CD4-positive, alpha-beta T cell treated with Interleukin-2 at 100 ng/mL for 4 hours (primary cell): ENCODE measurements at regions not wholly inside any gene's neighbourhood (a gene's known extent, or its start where the extent isn't known, plus 50 kb on each side); places are given as distances from the start of the nearest gene placed in this dataset.

Experiments used
- DNase-seq: peaks from one replicate; pipeline ENCODE4 v3.0.0-alpha.2; 2020; ENCODE audit warnings: low spot score

DNA sequence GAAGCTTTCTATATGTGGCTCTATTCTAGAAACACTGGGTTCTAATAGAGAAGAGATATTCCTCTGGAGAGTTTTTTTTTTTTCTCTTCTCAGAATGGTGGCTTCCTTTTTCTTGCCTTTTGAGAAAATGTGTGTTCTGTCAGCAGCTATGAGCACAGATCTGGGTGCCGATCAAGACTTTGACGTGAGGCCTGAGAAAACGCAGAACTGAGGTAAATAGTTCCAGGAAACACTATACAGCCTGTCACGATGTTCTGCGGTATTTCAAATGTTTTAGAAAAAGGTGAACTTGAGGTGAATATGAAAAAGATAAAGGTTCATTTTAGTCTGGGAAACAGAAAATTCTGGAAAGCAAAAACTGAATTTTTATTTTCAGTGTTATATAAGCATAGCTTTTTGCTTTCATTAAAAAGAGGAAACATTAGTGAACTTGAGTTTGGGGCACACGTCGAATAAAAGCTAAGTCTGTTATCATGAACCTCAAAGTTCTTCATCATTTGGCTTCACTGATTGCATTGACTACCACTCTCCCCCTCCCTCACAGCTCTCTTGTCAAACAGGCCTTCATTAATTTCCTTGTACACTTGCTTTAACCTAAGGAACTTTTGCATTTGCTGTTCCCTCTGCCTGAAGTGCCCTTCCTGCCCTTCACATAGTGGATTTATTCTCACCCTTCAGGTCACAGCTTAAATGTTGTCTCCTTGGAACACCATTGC lies 265.1 kb downstream of the NFKBIZ start:
- peak; percentile 65 for DNase-seq

DNA sequence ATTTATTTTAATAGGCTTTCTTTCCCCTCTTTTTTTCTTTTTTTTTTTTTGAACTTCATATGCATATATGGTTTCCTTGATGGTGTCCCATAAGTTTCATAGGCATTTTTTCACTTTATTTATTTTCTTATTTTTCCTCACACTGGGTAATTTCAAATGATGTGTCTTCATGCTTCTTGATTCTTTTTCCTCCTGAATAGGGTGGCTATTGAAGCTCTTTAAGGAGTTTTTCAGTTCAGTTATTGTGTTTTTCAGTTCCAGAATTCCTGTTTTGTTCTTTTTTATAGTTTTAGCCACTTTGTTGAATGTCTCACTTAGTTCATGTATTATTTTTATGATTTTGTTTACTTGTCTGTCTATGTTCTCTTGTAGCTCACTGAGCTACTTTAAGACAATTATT lies 273.2 kb downstream of the NFKBIZ start:
- DNase-seq = no peak

DNA sequence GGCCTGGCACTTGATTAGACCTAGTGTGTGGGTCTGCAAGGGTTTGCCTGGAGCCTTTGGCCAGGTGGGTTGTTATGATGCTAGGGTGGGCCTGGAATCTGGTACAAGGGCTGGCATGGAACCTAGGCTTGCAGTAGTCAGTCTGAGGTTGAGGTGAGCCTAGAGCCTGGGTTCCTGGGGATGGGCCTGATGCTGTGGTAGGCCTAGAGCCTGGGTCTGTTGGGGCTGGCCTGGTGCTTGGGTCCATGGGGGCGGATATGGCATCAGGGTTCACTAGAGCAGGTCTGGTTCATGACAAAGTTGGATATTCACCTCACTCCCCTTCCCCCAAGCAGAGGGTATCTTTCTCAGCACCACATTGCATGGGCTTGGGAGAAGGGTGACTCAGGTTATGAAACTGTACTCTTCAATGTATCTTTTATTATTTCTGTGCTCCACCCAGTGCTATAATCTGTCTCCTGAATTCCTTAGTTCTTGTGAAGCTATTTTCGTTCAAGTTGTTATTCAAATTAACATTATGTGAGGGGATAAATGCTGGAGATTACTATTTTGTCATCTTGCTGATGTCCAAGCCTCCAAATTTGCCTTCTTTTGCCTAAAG lies 274.4 kb downstream of the NFKBIZ start:
- no peak for DNase-seq

DNA sequence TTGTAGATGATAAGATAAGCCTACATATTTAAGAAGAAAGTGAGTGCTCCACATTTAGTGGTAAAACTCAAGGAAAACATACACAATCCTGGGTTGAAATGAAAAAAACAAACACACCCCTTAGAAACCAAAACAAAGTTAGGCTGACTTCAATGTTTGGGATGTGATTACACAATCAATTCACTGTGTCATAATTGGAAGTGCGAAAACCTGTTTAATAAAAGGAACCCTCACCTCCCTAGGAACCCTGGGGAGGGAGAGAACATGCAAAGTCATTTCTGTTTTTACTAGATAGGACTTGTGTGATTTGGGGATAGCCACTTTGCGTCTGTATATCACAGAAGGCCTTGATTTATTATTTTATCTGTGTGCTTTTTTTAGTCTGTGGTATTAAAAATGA lies 275.0 kb downstream of the NFKBIZ start:
- no peak for DNase-seq

DNA sequence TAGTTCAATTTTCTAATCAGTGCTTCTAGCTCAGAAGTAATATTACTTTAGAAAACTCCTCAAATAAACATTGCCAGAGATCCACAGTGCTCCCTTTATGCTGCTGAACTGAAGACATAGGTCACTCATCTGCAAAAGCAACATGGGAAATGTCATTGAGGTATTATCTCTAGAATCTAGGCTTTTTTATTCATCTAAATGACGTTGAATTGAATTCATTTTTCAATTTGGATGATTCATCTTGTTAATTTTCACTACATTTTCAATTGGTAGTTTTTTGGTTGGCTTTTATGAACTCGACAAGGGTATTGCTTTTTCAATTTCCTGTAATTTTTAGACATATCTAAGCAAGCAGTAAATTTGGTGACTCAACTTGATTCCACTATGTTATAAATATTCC lies 275.4 kb downstream of the NFKBIZ start:
- no peak for DNase-seq

DNA sequence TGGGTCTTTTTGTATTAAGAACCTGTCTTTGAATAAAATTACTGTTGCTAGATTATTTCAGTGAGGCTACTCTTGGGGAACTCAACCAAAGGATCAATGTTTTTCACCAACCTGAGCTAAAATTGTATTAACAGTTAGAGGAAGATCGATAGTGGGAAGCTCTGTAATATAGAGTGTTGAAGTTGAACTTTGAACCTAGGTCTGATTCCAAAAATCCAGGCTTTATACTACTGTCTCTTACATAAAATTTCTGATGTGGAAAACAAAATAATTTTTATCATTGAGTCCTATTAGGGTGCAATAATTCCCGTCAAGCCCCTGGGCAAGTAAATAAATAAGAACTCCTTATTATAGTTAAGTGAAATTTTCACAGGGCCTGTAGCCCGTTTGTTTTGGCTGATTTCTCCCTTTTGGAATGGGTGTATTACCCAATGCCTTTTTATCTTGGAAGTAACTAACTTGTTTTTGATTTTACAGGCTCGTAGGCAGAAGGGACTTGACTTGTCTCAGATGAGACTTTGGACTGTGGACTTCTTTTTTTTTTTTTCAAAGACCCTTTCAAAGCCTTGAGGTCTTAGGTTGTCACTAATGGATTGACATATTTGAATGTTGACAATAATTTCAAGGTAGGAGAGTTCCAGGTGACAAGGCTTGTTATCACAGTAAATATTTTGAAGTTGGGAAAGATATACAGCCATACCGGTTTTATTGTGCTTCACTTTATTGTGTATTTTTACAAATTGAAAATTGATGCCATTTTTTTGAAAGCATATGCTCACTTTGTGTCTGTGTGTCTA lies 276.1 kb downstream of the NFKBIZ start:
- no peak for DNase-seq

DNA sequence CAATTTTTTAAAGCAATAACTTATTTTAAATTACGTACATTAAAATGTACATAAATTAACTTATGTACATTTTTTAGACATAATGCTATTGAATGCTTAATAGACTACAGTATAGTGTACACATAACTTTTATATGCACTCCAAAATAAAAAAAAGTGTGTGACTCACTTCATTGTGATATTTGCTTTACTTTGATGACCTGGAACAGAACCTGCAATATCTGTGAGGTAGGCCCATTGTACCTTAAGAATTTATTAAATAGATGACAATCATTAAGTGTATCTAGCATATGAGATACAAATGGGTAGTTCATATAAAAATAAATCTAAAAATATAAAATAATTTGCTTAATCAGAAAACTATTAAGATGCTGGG lies 276.7 kb downstream of the NFKBIZ start:
- no peak for DNase-seq

DNA sequence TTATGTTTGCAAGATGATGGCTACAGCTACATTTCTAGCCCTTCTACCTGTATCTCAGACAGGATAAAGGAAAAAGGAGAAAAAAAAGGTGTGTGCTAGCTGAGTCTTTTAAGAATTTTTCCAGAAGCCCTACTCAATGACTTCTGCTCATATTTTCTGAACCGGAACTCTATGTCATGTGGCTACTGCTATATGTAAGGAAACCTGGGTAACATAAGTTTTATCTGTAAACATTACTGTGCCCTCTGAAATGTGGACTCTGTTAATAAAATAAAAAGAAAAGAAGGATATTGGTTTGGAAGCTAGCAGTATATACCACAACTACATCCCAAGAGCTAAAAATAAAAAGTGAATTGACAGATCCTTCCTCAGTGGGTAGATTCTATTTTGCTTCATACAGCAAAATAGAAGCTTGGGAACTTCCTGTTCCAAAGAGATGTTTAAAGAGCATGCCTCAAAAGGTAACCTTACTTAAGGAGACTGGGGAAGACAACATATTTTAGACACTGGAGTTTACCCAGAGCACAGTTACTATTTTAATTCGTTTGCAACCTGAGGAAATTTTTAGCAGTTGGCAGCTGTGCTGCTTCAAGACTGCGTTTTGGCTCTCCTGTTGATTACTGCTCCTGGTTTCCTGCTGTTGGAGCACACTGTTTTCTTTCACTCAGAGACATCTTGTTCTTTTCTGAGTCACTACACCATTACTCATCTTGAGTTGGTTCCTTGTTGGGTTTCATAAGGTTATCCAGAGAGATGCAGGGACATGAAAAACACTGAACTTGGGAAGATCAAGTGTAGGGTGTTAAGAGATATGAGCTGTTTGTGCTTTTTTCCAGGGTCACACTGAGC lies 280.7 kb downstream of the NFKBIZ start:
- DNase-seq = no peak

DNA sequence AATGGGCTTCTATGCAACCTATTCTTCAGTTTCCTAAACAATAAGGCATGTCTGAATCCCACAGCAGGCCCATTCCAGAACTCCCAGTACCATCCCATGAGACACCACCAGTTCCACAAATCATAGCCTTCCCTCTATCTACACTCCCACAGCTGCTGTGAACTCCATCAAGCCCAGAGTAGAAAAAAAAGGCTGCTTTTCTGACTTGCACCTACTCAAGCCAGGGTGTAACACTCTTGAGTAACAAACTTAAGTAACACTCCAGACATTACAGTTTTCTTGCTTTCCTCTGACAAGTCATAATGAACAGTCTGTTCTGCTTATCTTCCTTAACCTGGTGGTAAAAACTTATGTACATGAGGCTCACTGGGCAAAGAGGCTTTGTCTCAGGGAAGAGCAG lies 283.1 kb downstream of the NFKBIZ start:
- no peak for DNase-seq

DNA sequence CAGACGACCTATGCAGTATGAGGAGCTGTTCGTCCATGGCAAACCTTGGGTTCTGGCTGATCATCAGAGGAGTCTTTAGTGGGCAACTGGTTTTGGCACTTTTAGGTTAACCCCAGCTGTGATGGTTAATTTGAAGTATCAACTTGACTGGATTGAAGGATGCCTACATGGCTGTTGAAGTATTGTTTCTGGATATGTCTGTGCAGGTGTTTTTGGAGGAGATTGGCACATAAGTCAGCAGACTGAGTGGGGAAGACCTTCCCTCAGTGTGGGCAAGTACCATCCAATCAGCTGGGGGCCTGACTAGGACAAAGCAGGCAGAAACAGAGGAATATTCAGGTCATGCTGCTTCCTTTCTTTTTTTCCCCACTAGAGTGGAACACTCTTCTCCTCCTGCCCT lies 284.1 kb downstream of the NFKBIZ start:
- DNase-seq = no peak

DNA sequence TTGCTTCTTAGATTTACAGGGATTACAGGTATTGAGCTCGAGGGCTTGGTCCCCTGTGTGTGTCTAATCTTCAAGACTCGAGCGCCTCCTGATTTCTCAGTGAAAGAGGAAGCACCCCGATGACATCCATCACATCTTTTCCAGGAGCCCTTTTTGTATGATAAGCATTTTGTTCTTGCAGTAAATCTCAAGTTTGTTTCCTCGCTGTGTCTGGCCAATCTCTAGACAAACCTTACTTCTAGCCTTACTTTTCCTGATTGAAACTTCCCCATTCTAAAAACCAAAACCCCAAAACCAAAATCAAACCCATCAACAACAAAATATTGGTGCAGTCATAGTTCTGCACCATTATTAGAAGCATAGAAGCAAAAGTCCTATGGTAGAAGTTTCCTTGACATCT lies 286.0 kb downstream of the NFKBIZ start:
- DNase-seq = no peak

DNA sequence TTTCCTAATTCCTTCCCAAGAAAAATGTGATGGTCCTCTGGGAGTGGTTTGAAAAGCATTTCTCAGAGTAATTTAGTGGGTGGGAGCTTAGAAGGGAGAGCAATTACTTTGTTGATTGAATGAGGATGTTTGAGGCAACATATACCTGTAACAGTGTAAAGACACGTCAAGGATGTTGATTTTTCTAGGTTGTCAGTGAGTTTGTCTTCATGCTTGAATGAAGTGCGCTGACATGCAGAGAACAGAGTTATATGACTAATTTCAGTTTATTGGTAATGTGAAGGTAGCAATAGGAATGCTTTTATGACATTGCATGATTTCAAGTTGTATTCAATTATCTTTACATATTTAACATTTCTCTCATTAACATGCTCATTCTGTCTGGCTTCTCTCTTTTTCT lies 286.9 kb downstream of the NFKBIZ start:
- no peak for DNase-seq

DNA sequence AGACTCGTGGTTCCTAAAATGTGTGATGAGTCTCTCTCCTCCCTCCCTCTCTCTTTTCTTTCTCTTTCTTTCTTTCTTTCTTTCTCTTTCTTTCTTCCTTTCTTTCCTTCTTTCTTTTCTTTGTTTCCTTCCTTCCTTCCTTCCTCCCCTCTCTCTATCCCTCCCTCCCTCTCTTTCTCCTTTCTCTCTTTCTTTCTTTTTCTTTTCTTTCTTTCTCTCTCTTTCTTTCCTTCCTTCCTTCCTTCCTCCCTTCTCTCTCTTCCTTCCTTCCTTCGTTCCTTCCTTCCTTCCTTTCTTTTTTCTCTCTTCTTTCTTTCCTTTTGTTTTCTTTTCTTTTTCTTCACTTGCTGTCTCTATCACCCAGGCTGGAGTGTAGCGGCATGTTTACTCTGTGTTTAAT lies 290.8 kb downstream of the NFKBIZ start:
- no peak for DNase-seq

DNA sequence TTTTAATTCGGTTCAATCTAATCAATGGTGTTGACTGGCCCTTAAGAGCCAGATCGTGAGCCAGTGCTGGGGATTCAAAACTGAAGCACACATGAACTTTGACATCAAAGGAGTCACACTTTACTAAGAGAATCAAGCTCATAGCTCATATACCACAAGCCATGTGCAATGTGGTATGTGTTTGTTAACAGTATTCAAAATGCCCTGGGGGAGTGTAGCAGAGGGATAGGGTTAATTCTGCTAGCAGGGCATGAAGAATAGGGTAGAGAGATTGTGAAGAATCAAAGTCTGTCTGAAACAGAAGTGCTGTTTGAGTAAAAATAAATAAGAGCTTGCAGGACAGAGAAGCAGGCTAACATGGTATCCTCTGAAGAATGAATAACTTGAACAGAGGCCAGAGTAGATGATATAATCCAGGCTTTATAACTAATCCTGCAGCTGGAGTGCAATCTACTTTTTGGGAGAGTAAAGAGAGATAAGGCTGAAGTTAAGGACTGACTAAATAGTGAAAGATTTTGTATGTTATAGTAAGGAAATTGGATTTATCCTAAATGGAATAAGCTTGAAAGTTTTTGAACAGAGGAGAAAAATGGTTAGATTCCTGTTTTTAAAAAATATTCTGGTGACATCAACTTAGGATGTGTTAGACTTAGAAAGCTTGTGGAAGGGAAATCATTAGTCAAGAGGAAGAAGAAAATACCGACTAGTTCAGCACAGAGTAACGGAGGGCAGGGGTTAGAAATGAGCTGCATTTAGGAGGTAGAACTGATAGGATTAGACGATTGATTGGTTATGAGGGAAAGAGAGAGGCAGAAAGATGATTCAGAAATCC lies 292.0 kb downstream of the NFKBIZ start:
- DNase-seq = no peak

DNA sequence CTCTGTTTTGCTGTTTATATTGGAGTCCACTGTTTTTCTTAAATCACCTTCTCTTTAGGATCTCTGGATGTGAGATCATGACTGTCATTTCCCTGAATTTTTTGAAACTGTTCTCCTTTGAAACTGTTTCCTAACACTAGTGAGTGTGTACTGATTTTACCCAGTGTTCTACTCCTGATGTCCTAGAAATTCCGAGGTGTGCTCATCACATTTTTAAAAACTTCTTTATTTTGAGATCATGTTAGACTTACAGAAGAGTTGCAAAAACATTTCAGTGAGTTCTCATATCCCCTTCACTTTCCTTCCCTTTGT lies 292.6 kb downstream of the NFKBIZ start:
- no peak for DNase-seq

DNA sequence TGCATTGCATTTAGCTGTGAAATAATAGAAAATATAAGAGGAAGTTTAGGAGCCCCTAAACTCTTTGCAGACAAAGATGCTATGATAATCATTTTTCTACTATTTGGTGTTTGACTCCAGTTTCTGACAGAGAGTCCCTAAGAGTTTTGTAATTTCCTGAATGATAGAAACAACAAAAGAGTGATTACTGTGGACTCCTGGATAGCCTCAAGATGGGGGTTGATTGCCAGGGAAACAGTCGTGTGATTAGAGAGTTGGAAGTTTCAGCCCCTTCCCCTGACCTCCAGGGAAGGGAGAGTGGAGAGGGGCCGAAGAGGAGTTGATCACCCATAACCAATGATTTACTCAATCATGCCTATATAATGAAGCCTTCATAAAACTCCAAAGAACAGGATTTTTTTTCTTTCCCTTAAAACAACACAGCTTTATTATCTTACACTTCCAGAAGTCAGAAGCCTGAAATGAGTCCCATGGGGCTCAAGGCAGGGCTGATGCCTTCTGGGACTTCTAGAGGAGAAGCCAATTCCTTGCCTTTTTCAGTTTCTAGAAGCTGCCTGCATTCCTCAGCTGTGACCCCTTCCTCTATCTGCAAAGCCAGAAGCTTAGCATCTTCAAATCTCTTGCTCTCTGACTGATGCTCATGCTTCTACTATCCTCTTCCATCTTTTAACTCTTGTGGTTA lies 292.3 kb upstream of the ZPLD1 start:
- no peak for DNase-seq

DNA sequence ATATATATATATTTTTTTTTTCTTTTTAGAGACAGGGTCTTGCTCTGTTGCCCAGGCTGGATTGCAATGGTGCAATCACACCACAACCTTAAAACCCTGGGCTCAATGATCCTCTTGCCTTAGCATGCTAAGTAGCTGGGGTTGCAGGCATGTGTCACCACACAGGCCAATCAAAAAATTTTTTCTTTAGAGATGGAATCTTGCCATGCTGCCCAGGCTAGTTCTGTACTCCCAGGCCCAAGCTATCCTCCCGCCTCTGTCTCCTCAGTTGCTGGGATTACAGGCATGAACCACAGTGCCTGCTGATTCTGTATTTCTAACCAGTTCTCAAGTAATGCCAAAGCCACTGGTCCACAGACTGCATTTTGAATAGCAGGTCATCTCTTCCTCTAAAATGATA lies 291.3 kb upstream of the ZPLD1 start:
- DNase-seq = no peak

DNA sequence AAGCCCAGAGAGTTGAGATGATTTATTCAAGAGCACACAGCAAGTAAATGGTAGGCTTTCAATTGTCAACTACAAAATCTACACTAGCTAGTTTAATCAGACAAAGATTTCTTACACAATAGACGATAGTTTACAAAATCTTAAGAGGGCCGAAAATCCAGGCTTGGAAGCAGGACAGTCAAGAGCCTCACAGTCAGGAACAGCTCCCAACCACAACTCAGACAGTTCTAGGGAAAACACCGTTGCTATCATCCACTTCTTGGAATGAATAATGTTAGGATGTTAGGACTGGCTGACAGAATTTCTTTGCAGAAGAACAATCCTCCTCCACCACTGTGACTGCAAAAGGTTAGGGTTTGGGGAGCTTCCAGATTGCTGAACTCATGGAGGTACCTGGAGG lies 290.8 kb upstream of the ZPLD1 start:
- no peak for DNase-seq

DNA sequence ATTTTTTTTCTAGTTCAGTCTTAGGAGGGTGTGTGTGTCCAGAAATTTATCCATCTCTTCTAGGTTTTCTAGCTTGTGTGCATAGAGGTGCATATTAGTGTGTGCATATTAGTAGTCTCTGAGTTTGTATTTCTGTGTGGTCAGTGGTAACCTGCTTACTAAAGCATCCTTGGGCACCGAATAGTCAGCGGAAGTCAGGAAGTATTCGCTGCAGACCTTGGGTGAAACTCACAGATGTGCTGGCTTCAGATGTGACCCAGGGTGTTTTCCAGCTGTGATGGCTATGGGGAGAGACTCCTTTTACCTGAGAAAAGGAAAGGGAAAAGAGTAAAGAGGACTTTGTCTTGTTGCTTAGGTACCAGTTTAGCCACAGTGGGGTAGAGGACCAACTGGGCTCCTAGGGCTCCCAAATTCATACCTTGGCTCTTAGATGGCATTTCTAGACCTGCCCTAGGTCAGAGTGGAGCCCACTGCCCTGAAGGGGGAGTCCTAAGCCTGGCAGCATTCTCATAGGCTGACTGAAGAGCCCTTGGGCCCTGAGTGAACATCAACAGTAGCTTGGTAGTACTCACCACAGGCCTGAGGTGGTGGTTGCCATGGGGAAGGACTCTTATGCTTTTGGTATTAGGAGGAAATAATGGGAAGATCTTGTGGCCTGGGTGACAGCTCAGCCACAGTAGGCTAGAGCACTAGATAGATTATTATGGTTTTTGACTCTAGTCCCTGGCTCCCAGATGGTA lies 286.0 kb upstream of the ZPLD1 start:
- no peak for DNase-seq

DNA sequence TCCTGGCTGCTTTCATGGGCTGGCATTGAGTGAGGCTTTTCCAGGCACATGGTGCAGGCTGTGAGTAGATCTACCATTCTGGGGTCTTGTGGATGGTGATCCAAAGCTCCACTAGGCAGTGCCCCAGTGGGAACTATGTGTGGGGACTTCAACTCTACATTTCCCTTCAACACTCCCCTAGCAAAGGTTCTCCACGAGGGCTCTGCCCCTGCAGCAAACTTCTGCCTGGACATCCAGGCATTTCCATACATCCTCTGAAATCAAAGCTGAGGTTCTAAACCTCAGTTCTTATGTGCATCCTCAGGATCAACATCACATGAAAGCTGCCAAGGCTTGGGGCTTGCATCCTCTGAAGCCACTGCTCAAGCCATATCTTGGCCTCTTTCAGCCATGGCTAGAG lies 282.9 kb upstream of the ZPLD1 start:
- DNase-seq = no peak

DNA sequence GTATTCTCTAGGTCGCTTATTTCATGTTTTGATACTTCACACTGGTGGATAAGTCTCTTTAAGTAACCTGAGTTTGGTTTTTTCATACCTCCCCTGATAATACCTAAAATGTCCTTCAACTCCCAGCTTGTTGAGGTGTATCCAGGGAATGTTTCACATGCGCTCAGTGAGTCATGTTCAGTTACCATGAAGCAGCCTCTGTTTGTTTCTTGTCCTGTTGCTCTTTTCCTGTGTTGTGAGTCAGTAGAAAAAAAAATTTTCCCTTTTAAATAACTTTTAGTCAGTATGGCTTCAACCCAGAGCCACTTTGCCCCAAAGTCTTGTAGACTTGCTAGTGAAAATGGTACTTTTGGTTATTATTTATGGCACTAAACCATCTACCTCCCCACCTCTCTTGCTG lies 278.4 kb upstream of the ZPLD1 start:
- no peak for DNase-seq
